ENCODE measurements at regions not wholly inside any gene's neighbourhood (a gene's known extent, or its start where the extent isn't known, plus 50 kb on each side); places are given as distances from the start of the nearest gene placed in this dataset.

GRCh38 chr14:62307844-62308243 is 545.6 kb downstream of the SNAPC1 start:
- ATAC-seq (no peak), DNase-seq (no peak)
- intact Hi-C loops (cut with micrococcal nuclease), result no loop called here

- DNase-seq (no peak), ATAC-seq (no peak)
- intact Hi-C loops (cut with micrococcal nuclease), result no loop called here
Measured at GRCh38 chr14:62308316-62308715, 546.1 kb downstream of the SNAPC1 start.

- intact Hi-C loops (cut with micrococcal nuclease), result no loop called here
- no peak for ATAC-seq
- no peak for DNase-seq
Measured at GRCh38 chr14:62308891-62309290, 546.7 kb downstream of the SNAPC1 start.

- intact Hi-C loops (cut with micrococcal nuclease), result no loop called here
- ATAC-seq (no peak), DNase-seq (no peak)
Measured at GRCh38 chr14:62313212-62313611, 551.0 kb downstream of the SNAPC1 start.

GRCh38 chr14:62314221-62314620 is 552.0 kb downstream of the SNAPC1 start:
- no peak for DNase-seq
- intact Hi-C loops (cut with micrococcal nuclease), result no loop called here
- no peak for ATAC-seq

- ATAC-seq (no peak), DNase-seq (no peak)
- intact Hi-C loops (cut with micrococcal nuclease), result no loop called here
Measured at GRCh38 chr14:62314871-62315270, 552.7 kb downstream of the SNAPC1 start.

GRCh38 chr14:62315631-62316030 is 553.4 kb downstream of the SNAPC1 start:
- intact Hi-C loops (cut with micrococcal nuclease), result no loop called here
- DNase-seq (no peak), ATAC-seq (no peak)

- intact Hi-C loops (cut with micrococcal nuclease), result no loop called here
- no peak for ATAC-seq
- no peak for DNase-seq
Measured at GRCh38 chr14:62322216-62322615, 560.0 kb downstream of the SNAPC1 start.

GRCh38 chr14:62329427-62329826 is 567.2 kb downstream of the SNAPC1 start:
- ATAC-seq, result no peak
- intact Hi-C loops (cut with micrococcal nuclease), result no loop called here
- no peak for DNase-seq

GRCh38 chr14:62347562-62348011 is 585.4 kb downstream of the SNAPC1 start:
- no peak for ATAC-seq
- intact Hi-C loops (cut with micrococcal nuclease), result no loop called here

GRCh38 chr14:62357362-62357761 is 595.1 kb downstream of the SNAPC1 start:
- ATAC-seq (no peak), DNase-seq (no peak)
- intact Hi-C loops (cut with micrococcal nuclease), result no loop called here

More at GRCh38 chr14:62347562-62348011, 585.4 kb downstream of the SNAPC1 start:
- no peak for DNase-seq

- intact Hi-C loops (cut with micrococcal nuclease), result no loop called here
- no peak for ATAC-seq
- DNase-seq, result no peak
Measured at GRCh38 chr14:62364161-62364560, 601.9 kb downstream of the SNAPC1 start.

GRCh38 chr14:62364800-62365280 is 602.6 kb downstream of the SNAPC1 start:
- DNase-seq, result no peak

GRCh38 chr14:62369919-62370560 is 607.8 kb downstream of the SNAPC1 start:
- no peak for ATAC-seq
- intact Hi-C loops (cut with micrococcal nuclease), result no loop called here

More at GRCh38 chr14:62364800-62365280, 602.6 kb downstream of the SNAPC1 start:
- ATAC-seq, result no peak
- intact Hi-C loops (cut with micrococcal nuclease), result no loop called here

GRCh38 chr14:62373944-62374343 is 611.7 kb downstream of the SNAPC1 start:
- no peak for ATAC-seq
- DNase-seq, result no peak
- intact Hi-C loops (cut with micrococcal nuclease), result no loop called here

More at GRCh38 chr14:62369919-62370560, 607.8 kb downstream of the SNAPC1 start:
- no peak for DNase-seq

GRCh38 chr14:62378057-62378456 is 615.8 kb downstream of the SNAPC1 start:
- intact Hi-C loops (cut with micrococcal nuclease), result no loop called here
- DNase-seq (no peak), ATAC-seq (no peak)

- DNase-seq, result no peak
- intact Hi-C loops (cut with micrococcal nuclease), result no loop called here
- ATAC-seq, result no peak
Measured at GRCh38 chr14:62381311-62382070, 619.3 kb downstream of the SNAPC1 start.

GRCh38 chr14:62409169-62409568 is 636.1 kb downstream of the KCNH5 start:
- intact Hi-C loops (cut with micrococcal nuclease), result no loop called here
- no peak for DNase-seq
- no peak for ATAC-seq

- ATAC-seq, result no peak
- DNase-seq, result no peak
- intact Hi-C loops (cut with micrococcal nuclease), result no loop called here
Measured at GRCh38 chr14:62409626-62410300, 635.5 kb downstream of the KCNH5 start.

GRCh38 chr14:62420847-62421246 is 624.4 kb downstream of the KCNH5 start:
- ATAC-seq (no peak), DNase-seq (no peak)
- intact Hi-C loops (cut with micrococcal nuclease), result no loop called here
